ENCODE measurements at regions not wholly inside any gene's neighbourhood (a gene's known extent, or its start where the extent isn't known, plus 50 kb on each side); places are given as distances from the start of the nearest gene placed in this dataset.

- no peaks in the 10 kb centered on the region for H4K20me1 ChIP-seq (replicated peaks; ENCODE audit: control insufficient read depth, insufficient read depth, low read length)
- H3K9me3 ChIP-seq (replicated peaks; ENCODE audit: control insufficient read depth, insufficient read depth, low read depth, low read length), result no peaks in the 10 kb centered on the region
- no peaks in the 10 kb centered on the region for H3K4me1 ChIP-seq (replicated peaks in 1 of 2; ENCODE audit: control insufficient read depth in 2 of 2, insufficient read depth in 2 of 2, low read length in 2 of 2)
- in situ Hi-C loops (cut with MboI), result no loop called here
- intact Hi-C loops (cut with micrococcal nuclease), result no loop called here
- H3K27me3 ChIP-seq (ENCODE audit: control insufficient read depth in 2 of 2, insufficient read depth in 2 of 2, low read length in 2 of 2), result no peaks in the 10 kb centered on the region
- H3K4me2 ChIP-seq (ENCODE audit: insufficient read depth, low read length), result no peak overlapping the region
- WGBS (ENCODE audit: insufficient coverage, low coverage, missing lambda C conversion rate), result 7% methylated on average over 2 of the region's 2 CpGs
- POLR2A ChIA-PET, result no interaction called here
- no peak overlapping the region; the same call in 1 of the 2 replicates for H2AFZ ChIP-seq (ENCODE audit: low read depth, low read length)
- no peak overlapping the region for H3K9ac ChIP-seq (ENCODE audit: insufficient read depth in 1 of 2, low read depth in 2 of 2, low read length in 2 of 2)
- FAIRE-seq (no peak), DNase-seq (ENCODE audit: extremely low read depth in 1 of 4, low spot score in 3 of 4) (no peak), ATAC-seq (no peak)
- CTCF ChIA-PET (ENCODE audit: low intra/inter-chr PET ratio), result no interaction called here
- H3K79me2 ChIP-seq (ENCODE audit: control insufficient read depth, insufficient read depth, low read length), result no peaks in the 10 kb centered on the region
- no peak overlapping the region for H3K27ac ChIP-seq (ENCODE audit: extremely low read depth, low read depth, low read length)
- no peak overlapping the region for H3K4me3 ChIP-seq
- H3K9me1 ChIP-seq (ENCODE audit: control insufficient read depth, insufficient read depth, low read length), result no peaks in the 10 kb centered on the region
- H3K36me3 ChIP-seq (ENCODE audit: control insufficient read depth, insufficient read depth, low read length), result no peaks in the 10 kb centered on the region
- no peak for TF ChIP-seq GABPA (tag; conservative IDR thresholded peaks at IDR 0.05; ENCODE audit: low read depth)
- no peak for TF ChIP-seq FOXK2 (conservative IDR thresholded peaks at IDR 0.05 in 1 of 2, IDR thresholded peaks at IDR 0.05 in 1 of 2; ENCODE audit: low read depth in 2 of 2)
- no peak for TF ChIP-seq FOXJ2 (tag; IDR thresholded peaks at IDR 0.05)
- no peak for TF ChIP-seq FOXM1 (IDR thresholded peaks at IDR 0.05; ENCODE audit: low read depth)
- TF ChIP-seq FOXM1 (CRISPR knock-in tag; IDR thresholded peaks at IDR 0.05; ENCODE audit: low read depth), result no peak
- no peak for TF ChIP-seq MAFK (IDR thresholded peaks at IDR 0.05; ENCODE audit: low read length)
- TF ChIP-seq NFIC (IDR thresholded peaks at IDR 0.05), result no peak
- TF ChIP-seq NCOA6 (IDR thresholded peaks at IDR 0.05), result no peak
- no peak for TF ChIP-seq ZFP30 (CRISPR knock-in tag; IDR thresholded peaks at IDR 0.05; ENCODE audit: borderline replicate concordance)
- TF ChIP-seq KAT7 (CRISPR knock-in tag; IDR thresholded peaks at IDR 0.05; ENCODE audit: borderline replicate concordance), result no peak
- no peak for TF ChIP-seq TFAM (CRISPR knock-in tag; conservative IDR thresholded peaks at IDR 0.05)
- no peak for TF ChIP-seq ZNF764 (CRISPR knock-in tag; IDR thresholded peaks at IDR 0.05; ENCODE audit: low read depth)
- TF ChIP-seq U2AF1 (optimal IDR thresholded peaks at IDR 0.05; ENCODE audit: low read depth, low read length), result no peak
- no peak for TF ChIP-seq KLF16 (IDR thresholded peaks at IDR 0.05)
- TF ChIP-seq NFRKB (IDR thresholded peaks at IDR 0.05; ENCODE audit: low read depth), result no peak
- TF ChIP-seq, protein P1, sequence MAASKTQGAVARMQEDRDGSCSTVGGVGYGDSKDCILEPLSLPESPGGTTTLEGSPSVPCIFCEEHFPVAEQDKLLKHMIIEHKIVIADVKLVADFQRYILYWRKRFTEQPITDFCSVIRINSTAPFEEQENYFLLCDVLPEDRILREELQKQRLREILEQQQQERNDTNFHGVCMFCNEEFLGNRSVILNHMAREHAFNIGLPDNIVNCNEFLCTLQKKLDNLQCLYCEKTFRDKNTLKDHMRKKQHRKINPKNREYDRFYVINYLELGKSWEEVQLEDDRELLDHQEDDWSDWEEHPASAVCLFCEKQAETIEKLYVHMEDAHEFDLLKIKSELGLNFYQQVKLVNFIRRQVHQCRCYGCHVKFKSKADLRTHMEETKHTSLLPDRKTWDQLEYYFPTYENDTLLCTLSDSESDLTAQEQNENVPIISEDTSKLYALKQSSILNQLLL (CRISPR knock-in tag; IDR thresholded peaks at IDR 0.05; ENCODE audit: borderline replicate concordance), result no peak
- no peak for TF ChIP-seq JUND (IDR thresholded peaks at IDR 0.05; ENCODE audit: borderline replicate concordance, low read depth, low read length)
- no peak for TF ChIP-seq JUND (tag; IDR thresholded peaks at IDR 0.05; ENCODE audit: borderline replicate concordance, low read depth, low read length)
- no peak for TF ChIP-seq MCM2 (IDR thresholded peaks at IDR 0.05; ENCODE audit: low read depth)
- TF ChIP-seq ARHGAP35 (IDR thresholded peaks at IDR 0.05; ENCODE audit: partially characterized antibody), result no peak
- TF ChIP-seq ZNF512 (tag; IDR thresholded peaks at IDR 0.05), result no peak
- no peak for TF ChIP-seq ZSCAN29 (IDR thresholded peaks at IDR 0.05)
- BruUV-seq (replicated peaks), result no TSS peak
These were observed 379.8 kb downstream of the DCAF12L2 start for GRCh38 chrX:125786316-125786715.
